Epithelial cell of esophagus (primary cell): ENCODE measurements at regions not wholly inside any gene's neighbourhood (a gene's known extent, or its start where the extent isn't known, plus 50 kb on each side); places are given as distances from the start of the nearest gene placed in this dataset.

ENCODE experiments used
- DNase-seq: peaks from one replicate; pipeline ENCODE4 v3.0.0; 2010; ENCODE audit warnings: low read depth
- H3K4me3 ChIP-seq: 2 replicates; pipeline ENCODE4 v1.5.1; 2011; ENCODE audit warnings: mild to moderate bottlenecking, low read length, control low read depth
- CTCF ChIP-seq: IDR thresholded peaks from 2 replicates; pipeline ENCODE4 v1.5.1; 2011; ENCODE audit warnings: low read depth, mild to moderate bottlenecking, low read length, control low read depth, inconsistent platforms; ENCODE audit not compliant: insufficient read depth; ENCODE audit errors: missing control alignments

- DNase-seq = no peak
- no peak for TF ChIP-seq CTCF
- H3K4me3 ChIP-seq = no peak overlapping the region
These were observed 204.5 kb upstream of the SPRED2 start for GRCh38 chr2:65636813-65637483.

- no peak for DNase-seq
- H3K4me3 ChIP-seq = no peak overlapping the region
- no peak for TF ChIP-seq CTCF
These were observed 203.6 kb upstream of the SPRED2 start for GRCh38 chr2:65636024-65636423.

GRCh38 chr2:65634304-65634703 lies 201.9 kb upstream of the SPRED2 start:
- DNase-seq = no peak
- no peak overlapping the region for H3K4me3 ChIP-seq
- no peak for TF ChIP-seq CTCF

- peak; percentile 75 for DNase-seq
- H3K4me3 ChIP-seq = no peak overlapping the region
- TF ChIP-seq CTCF = no peak
These were observed 198.2 kb upstream of the SPRED2 start for GRCh38 chr2:65630643-65631042.

- H3K4me3 ChIP-seq = no peak overlapping the region
- DNase-seq = no peak
- no peak for TF ChIP-seq CTCF
These were observed 195.8 kb upstream of the SPRED2 start for GRCh38 chr2:65628156-65628555.

GRCh38 chr2:65626831-65627230 lies 194.4 kb upstream of the SPRED2 start:
- H3K4me3 ChIP-seq = no peak overlapping the region
- no peak for TF ChIP-seq CTCF
- DNase-seq = no peak

- TF ChIP-seq CTCF = no peak
- no peak overlapping the region for H3K4me3 ChIP-seq
- DNase-seq = no peak
These were observed 193.6 kb upstream of the SPRED2 start for GRCh38 chr2:65625982-65626381.
